LoVo (cell line): ENCODE measurements at regions not wholly inside any gene's neighbourhood (a gene's known extent, or its start where the extent isn't known, plus 50 kb on each side); places are given as distances from the start of the nearest gene placed in this dataset.
A peak's percentile ranks its signal among the peaks of the same experiment; 100 is the strongest.

Experiments
- DNase-seq: peaks from one replicate; pipeline ENCODE4 v3.0.0-alpha.2; 2016; ENCODE audit warnings: low spot score

DNA sequence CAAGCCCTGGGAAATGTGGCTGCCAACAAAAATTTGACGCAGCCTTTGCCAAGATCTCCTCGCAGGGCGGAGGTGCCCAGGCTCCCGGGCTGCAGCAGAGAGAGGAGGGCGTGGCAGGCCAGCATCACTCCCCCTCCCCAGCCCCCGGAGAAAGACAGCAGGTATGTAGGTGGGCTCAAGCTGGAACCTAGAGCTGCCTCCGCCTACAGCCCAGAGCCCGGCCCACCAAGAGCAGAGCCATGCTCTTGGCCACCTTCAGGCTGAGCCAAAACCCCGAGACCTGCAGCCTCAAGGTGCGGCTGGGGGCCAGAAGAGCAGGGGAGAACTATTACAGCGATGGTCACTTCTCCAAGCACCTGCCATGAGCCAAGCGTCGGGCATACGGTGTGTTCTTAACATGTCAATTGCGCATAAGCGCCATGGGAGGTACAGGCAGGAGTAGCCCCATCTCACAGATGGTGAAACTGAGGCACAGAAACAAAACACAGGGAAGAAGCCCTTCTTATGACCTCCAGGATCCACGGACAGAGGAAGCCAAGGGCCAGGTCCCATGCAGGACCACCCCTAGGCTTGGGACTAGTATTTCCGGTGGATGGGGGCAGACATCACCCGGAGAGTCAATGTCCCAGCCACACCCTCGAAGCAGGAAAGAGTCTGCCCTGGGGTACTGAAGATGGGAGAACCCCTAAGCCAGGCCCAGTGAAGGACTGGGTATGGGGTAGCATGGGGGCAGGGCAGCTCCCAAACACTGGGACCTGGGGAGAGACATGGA, 109.0 kb downstream of the NCOR2 start:
- DNase-seq: no peak

DNA sequence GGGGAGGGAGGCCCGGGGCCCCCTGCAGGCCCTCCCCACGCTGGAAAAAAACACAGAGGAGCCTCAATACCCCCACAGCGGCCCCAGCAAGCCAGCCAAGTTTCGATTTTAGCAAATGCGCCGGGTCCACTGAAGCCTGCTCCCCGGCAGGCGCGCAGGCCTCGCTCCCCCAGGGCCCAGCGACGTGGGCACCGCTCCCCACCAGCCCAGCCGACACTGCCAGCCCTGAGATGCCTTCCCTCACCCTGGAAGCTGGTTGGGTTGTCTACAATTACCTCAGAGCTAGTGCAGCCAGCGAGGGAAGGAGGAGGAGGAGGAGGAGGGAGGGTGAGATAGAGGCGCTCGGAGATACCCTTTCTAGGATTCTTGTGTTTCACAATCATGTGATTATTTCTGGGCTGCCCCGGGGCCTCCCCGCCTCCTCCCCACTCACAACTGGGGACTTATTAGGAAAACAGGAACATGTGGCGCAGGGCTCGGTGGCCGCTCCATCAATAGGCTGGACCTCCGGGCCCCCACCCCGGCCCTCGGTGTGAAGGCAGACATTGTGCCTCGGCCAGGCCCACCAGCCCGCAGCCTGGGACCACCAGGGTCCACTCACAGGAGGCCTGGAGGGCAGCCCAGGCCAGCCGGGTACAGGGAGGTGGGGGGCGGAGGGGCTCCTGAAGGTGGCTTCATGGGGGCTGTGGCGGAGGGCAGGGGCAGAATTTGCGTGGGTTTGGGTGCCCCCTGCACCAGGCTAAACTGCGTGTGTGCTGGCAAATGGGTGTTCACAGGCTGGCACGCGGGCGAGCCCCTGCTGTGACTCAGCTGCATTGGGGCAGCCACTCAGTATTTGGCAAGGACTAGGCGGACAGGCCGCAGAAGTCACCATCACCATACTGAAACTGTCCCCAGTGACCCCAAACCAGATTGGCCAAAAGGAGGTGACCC, 109.9 kb downstream of the NCOR2 start:
- DNase-seq: no peak

DNA sequence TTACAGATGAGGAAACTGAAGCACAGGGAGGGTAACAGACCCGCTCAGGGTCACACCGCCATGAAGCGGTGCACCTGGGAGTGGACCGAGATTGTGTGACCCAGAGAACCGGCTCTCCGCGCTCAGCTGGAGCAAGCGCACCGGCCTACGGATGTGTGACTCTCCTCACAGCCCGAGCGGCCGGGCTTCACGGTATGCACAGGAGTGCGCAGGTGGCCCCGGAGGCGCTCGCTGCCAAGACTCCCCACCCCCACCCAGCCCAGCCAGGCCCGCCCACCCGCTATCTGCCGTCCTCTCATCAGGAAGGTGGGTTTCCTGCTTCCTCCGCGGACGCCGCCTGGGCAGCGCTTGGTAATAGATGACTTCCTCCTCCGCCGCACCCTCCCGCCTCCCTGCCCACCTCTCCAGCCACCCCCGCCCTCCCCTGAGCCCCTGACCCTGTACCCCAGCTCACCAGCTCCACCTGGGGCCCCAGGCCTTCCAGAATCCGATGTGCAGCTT, 110.7 kb downstream of the NCOR2 start:
- no peak for DNase-seq

DNA sequence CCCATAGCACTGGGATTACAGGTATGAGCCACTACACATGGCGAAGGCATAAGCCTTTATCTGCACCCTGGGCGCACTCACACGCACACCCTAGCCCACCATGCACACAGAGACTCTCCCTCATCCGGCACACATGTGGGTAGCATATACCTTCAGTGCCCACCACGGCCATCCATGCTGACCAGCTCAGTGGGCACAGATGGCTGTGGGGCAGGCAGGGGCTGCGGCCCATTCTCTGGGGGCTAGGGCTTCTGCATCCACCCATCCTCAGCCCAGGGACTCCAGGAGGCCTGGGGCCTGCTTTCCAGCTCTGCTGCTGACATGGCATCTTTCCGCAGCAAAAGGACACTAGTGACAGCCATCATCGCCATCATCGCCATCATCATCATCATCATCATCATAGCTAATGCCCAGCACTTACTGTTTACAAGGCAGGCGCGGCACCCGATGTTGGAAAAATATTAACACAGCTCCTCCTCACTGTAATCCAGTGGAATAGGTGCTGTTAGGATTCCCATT, 111.2 kb downstream of the NCOR2 start:
- DNase-seq: no peak

DNA sequence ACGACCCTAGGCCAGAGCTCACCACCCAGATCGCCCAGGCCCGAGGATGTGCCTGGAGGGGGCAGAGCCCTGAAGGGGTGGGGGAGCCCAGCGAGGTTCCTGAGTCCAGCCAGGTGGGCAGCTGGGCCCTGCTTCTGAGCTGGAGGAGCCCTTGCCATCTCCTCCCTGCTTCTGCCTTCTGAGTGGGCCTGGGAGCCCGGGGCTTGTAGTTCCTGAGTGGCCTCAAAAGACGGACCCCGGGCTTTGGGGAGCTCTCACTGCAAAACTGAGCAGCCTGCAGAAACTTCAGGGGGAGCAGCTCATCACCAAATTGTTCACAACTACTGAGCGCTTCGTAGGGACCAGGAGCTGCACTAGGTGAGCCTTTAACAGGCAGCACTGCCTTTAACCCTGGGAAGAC, 112.1 kb downstream of the NCOR2 start:
- DNase-seq: no peak

DNA sequence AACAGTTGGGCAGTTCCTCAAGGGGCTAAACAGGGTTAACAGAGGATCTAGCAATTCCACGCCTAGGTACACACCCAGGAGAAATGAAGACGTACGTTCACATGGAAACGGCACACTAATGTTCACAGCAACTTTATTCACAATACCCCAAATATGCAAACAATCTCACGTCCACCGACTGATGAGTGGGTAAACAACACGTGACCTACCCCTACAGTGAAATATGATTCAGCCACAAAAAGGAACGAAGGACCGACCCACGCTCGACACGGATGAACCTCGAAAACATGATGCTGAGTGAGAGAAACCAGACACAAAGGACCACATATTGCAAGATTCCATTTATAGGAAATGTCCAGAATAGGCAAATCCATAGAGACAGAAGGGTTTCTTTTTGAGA, 112.7 kb downstream of the NCOR2 start:
- DNase-seq: no peak

DNA sequence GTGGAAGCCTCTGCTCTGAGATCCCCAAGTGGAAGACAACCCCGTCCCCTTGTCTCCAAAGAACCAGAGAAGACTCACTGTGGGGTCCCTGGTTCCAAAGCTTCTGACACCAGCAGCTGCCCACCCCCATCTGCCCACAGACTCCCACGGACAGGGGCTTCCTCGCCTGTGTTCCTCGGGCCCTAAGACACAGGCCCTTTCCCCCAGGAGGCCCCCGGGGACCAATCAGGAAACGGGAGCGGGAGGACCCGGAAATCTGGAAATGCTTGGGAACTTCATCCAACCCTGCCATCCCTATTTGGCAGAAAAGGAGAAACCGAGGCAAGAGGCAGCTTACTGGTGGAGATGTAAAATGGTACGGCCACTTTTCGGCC, 113.1 kb downstream of the NCOR2 start:
- DNase-seq: no peak

DNA sequence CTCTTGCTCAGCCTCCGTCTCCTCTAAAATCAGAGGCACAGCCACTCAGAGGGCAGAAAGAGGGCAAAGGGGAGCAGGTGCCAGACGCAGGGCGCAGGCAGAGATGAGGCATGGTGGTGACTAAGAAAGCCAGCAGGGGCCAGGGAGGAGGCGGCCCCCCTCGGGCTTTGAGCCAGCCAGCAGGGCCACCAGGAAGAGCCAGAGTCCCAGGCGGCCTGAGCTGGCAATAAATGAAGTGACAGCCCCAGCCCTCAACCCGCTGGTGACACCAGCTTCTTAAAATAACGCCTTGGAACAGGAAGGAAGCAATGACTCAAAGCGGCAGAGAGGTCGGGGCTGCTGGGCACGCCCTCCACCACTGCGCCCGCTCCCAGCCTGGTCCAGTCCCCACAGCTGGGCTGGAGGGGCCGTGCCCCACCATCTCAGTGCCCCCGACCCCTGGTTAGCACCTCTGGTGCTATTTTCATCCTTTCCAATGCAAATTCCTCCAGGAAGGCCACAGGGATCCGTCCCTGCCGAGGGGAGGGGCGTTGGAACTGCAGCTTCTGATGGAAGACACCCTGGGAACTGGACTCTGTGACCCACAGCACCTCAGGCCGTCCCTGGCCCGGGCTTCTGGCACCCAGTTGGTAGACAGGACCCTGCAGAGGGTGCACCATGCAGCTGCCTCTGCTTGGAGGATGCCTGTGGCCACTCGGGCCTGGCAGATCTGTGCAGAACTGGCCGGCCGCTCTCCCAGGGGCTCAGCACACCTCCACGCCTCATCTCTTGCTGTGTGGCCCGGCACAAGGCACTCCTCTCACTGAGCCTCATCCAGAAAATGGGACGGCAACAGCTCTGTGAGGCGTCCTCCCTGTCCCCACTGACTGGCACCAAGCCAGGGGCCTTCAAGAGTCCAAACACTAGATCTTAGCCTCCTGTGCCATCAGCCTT, 113.7 kb downstream of the NCOR2 start:
- DNase-seq: peak; percentile 93

DNA sequence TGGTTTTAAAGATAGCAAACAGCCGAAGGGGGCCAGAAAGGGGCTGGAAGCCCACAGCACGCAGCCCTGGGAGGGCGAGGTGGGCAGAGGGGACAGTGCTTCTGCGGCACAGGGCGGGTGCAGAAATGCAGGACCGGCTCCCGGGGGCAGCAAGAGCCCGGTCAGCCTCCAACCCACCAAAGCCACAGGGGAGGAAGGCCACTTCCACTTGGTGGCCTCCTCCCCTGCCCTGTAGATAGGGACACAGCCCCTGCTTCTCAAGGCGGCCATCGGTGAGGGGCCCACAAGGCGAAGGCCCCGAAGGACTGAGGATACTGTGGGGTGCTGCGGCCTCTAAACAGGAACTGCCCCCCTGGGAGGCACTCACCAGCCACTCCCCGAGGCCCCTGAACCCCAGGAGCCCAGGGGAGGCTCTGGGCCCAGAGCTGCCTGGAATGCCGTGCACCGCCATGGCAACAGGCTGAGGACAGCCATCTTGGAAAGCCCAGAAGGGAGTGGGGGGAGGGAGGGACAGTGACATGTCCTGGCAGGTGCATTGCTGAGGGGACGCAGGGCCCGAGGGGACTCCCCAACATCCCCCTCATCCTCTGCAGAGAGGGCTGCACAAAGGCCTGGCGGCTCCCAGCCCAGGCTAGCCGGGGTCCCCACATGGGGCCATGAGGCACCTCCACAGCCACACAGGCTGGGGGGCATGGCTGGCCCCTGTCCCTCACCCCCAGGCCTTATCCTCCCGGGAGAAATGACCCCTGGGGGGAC, 114.7 kb downstream of the NCOR2 start:
- no peak for DNase-seq

DNA sequence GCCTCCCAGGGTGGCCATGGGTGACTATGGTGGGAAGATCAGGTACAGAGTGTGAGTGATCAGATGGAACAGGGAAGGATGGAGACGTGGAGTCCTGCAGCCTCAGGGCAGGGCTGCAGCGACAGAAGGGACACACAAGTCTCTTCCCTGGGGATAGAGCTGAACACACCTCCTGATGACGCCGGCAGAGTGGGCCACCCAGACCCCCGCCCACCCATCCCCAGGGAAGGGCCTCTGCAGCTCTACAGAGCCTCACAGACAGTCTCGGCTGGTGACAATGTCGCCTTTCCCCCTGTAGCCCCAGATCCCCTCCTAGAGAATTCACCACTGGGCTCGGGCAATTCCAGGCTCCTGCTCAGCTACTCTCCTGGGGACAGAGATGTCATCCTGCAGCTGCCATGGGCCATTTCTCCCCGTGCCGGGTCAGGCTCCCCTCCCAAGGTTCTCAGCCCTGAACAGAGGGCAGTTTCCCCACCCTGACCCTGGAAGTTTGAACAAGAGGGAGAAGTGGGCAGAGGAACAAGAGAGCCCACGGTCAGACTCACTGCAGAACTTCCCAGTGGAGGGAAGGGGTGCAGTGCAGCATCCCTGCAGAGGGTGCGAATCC, 115.7 kb downstream of the NCOR2 start:
- no peak for DNase-seq

DNA sequence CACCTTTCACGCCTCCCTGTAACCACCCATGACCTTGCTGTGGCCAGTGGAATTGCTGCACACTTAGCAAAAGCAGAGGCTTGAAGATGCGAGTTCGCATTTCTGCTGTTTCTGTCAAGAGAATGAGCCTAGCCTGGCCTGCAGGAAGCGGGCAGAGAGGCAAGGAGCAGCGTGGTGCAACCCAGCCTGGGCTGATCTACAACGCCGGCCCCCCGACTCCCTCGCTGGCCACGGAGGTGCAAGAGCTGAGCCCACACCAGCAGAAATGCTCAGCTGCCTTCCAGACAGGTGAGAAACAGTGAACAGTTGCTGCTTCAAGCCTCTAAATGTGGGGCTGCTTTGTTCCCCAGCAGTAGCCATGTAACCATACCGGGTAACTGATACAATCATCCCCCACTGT, 116.4 kb downstream of the NCOR2 start:
- DNase-seq: no peak

DNA sequence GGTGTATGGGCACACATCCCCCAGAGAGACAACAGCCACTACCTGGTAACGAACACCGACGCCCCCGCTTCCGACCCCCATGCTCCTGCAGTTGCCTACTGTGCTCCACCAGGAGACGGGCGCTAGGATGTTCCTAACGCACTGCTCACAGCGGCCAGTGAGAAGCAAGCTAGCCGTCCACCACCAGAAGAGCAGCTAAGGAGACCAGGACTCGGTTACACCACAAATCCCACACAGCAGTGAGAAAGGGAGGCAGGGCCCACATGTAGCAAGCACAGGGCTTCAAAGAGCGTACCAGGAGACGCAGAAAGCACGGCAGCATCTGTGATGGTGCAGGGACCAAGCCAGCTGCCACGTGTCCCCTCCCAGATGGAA, 117.0 kb downstream of the NCOR2 start:
- no peak for DNase-seq

DNA sequence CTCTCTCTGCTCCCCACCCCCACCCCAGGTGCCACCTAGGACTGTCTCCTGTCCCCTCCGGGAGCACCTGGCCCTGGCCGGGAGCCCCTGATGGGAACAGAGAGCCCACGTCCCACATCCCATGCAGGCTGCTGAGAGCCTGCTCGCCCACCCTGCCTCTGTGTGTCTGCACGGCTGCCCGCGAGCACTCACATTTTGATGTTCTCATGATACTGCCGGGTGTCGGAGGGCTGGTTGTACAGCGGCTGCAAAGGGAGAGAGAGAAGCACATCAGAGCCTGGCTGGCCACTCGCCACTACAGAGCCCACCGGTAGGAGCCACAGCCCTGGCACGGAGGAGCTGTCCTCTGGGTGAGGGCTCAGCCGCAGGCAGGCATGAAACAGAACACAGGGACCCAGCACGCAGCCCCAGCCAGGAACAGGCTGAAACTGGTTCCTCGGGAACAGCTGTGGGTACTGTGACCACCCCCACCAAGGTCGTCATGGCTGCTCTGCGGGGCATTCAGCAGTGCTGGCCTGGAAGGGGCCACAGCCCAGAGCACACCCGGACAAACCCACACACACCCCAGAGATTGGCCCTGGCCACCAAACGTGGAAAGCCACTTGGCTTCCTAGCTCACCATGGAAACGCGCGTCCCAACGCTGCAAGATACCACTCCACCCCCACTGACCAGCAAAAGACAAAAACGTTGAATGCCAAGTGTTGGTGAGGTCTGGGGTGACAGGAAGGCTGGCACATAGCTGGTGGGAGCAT, 117.6 kb downstream of the NCOR2 start:
- no peak for DNase-seq

DNA sequence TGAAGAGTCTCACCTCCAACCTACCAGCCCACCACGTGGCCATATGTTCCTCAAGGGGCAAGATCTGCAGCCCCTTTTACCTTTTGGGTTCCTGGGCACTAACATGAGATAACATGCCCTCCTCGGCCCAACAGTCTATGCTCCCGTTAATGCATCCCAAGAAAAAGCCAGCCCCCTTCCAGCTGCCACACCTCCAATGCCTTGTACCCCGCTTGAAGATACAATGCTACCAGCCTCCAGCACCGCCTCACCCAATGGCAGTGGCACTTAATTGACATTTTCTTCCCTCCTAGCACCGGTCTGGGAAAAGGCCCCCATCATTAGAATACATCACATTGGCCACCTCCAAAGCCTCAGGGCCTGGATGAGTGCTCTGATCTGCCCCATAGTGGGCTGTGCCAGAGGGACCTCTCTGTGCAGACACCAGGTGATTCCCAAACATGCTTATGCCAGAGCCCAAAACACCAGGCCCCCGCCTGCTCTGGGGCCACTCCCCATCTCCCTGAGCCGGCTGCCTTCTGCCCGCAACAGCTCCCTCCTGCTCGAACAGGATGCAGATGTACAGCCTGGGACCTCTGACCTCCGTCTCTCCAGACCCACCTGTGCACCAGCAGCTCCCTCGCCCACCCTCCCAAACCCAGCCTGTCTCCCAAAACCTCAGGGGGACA, 118.3 kb downstream of the NCOR2 start:
- DNase-seq: no peak

DNA sequence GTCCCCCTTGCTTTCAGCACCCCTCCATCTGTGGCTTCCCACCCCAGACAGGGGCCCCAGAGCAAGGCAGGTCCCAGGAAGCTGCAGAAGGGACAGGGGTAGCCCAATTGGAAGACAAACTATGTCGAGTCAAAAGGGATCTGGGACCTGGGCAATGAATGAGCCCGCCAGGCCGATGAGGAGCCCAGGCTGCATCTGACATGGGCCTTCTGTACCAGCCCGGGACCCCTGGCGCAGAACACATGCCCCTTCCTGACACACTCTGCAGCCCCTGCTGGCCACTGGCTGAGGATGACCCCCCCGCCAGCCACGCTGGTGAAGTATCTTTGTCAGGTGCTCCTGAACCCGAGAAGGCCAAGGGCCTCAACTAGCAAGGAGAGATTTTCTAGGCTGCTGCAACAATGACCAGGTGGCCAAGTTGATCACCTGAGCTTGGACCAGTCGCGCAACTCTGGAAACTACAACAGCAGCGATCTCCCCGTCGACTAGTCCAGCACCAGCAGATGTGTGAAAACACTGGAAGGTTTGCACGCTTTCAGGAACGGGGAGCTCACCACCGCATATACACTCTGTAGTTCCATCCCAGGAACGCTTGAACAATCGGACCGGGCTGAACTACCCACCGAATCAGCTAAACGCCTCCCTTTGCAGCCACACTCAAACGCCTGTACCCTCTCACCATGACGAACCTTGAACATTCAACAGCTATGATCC, 119.0 kb downstream of the NCOR2 start:
- no peak for DNase-seq

DNA sequence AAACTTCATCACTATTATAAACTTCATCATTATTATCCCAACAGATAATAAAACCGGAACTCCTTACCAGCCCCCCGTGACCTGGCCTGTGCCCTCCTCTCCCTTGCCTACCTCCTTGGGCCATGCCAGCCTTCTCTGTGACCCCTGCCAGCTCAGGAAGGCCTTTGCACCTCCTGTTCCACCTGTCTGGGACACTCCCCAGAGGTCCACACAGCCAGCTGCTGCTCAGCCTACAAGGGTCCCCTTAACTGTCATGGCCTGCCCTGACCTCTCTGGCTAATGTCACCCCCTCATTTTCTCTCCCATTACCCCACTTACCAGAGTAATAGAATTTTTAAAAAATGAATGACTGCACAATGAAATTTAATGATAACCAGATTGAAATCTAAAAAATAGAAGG, 121.0 kb downstream of the NCOR2 start:
- DNase-seq: no peak

DNA sequence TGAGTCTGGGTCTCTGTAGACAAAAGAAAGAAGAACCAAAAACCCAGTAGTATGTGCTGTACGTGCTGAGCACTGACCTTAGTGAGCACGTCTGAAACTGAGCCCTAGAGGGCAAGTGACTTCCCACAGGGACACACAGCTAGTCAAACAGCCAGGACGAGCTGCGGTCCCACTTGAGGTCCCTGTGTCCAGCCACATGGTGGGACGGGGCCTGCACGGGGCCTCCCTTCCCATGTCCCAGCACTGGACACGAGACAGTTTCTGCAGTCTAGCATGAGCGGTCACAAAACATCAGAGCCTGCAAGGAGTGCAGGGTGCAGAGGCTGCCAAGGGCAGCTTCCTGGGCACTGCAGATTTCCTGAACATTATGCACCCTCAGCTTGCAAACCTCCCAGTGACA, 121.6 kb downstream of the NCOR2 start:
- DNase-seq: no peak

DNA sequence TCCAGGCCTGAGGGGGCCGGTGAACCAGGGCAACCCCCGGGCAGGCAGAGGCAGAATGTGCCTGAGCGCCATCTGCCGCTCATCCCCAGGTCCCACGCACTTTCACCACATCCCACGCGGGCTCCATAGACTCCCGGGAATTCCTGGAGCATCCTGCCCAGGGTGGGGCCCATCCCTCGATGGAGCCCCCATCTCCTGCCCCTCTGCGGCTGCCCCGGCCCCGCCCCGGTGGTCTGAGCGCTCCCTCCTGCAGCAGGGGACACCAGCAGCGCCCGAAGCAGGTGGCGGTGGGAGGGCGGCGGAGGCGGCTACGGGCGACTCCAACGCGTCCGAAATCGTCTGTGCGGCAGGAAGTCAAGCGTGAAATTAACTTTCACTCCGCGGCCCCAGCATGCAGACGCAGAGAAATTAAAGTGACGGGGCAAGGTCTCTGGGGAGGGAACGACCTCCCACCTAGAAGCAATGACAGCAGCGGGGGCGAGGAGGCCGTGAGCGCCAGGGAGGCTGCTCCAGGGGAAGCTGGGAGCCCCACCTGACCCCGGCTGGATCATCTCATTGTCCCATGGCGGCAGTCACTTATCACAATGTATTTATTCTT, 122.2 kb downstream of the NCOR2 start:
- DNase-seq: no peak
